OCI-LY1 (cell line): ENCODE measurements at regions not wholly inside any gene's neighbourhood (a gene's known extent, or its start where the extent isn't known, plus 50 kb on each side); places are given as distances from the start of the nearest gene placed in this dataset.

ENCODE experiments used
- EZH2 ChIP-seq: fragments of 200-600 bp; sonication (generic), shearing (Covaris generic); IDR thresholded peaks from 2 replicates; pipeline ENCODE4 v1.8.0; 2017; ENCODE audit warnings: borderline replicate concordance, mixed run types, mild to moderate bottlenecking, antibody characterized with exemption, low read length, moderate library complexity, mixed read lengths
- TF ChIP-seq, protein P1 (sequence below): fragments of 200-600 bp; sonication (generic), shearing (Covaris generic); IDR thresholded peaks from 2 replicates; pipeline ENCODE4 v1.5.1; 2017; ENCODE audit warnings: mild to moderate bottlenecking, antibody characterized with exemption, low read length, moderate library complexity, mixed read lengths

DNA sequence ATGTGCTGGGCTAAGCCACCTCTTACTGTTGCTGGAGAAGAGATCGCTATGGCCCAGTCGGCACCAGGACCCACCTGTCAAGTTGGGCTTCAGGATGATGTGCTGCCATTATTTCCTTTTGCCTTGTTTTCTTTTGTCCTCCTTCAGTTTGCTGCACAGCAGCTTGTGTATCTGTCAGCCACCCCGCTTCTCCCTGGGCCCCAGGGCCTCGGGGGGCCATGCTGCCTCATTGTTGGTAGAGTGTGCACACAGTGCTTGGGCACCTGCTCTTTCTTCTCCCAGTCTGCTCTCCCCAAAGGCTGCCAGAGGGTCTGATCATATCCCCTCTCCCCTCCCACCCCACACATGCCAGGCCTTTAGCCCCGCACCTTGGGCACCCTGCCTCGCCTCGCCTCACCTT lies 185.5 kb upstream of the ATP10A start:
- TF ChIP-seq, protein P1, sequence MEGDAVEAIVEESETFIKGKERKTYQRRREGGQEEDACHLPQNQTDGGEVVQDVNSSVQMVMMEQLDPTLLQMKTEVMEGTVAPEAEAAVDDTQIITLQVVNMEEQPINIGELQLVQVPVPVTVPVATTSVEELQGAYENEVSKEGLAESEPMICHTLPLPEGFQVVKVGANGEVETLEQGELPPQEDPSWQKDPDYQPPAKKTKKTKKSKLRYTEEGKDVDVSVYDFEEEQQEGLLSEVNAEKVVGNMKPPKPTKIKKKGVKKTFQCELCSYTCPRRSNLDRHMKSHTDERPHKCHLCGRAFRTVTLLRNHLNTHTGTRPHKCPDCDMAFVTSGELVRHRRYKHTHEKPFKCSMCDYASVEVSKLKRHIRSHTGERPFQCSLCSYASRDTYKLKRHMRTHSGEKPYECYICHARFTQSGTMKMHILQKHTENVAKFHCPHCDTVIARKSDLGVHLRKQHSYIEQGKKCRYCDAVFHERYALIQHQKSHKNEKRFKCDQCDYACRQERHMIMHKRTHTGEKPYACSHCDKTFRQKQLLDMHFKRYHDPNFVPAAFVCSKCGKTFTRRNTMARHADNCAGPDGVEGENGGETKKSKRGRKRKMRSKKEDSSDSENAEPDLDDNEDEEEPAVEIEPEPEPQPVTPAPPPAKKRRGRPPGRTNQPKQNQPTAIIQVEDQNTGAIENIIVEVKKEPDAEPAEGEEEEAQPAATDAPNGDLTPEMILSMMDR, result no peak
- no peak for TF ChIP-seq EZH2
